Muscle of arm (tissue), 1 donor: ENCODE measurements at regions not wholly inside any gene's neighbourhood (a gene's known extent, or its start where the extent isn't known, plus 50 kb on each side); places are given as distances from the start of the nearest gene placed in this dataset.

Source experiments
- DNase-seq: peaks from one replicate; pipeline ENCODE4 v3.0.0-alpha.2; 2013

DNA sequence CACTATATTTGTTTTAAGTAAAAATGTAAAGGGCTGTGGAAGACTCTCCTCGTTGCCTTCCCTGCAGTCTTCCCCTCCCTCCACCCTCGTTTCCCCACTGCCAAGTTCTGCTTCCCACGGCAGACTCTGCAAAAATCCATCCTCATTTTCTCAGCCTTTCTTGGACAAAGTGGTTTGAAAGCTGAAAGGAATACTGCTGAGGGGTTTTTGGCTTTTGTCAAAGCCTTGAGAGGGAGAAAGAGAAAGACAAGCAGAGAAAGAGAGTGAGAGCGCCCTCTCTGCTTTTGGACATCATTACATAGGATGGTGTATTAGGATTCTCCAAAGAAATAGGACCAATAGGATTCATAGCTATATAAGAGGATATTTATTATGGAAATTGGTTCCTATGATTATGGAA is 455.9 kb upstream of the SOX11 start:
- peak; percentile 48 for DNase-seq

DNA sequence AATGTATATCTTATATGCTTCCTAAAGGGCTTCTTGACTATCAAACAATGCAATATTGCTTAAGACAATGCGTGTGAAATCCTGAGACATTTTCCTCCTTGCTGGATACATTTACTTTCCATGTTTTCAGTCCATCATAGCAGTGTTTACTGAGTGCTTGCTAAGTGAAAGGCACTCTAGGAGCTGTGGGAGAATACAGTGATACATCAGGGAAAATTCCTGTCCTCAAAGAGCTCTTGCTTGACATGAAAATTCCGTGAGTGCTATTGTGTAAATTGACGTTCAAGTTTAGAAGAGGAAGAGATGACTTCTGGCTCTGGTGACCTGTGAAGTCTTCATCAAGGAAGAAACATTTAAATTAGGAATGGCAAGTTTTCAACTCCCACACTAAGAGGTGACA is 449.4 kb upstream of the SOX11 start:
- DNase-seq, result no peak

DNA sequence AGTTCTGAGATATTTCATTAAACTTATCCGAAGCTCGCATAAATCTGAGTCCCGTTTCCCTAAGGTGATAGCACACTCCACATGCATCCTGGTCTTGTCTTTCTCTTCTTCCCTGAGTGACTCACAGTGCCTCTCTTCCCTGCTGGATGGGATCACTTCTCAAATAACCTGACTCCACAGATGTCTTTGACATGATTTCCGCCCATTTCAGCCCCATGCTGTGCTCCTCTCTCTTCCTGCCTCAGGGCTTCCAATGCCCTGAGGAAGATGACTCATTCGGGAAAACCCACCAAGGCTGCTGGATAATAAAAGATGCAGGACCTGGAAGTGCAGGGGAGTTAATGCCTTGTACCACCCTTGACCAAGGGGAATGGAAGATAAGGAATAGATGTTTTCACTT is 441.7 kb upstream of the SOX11 start:
- DNase-seq, result no peak

DNA sequence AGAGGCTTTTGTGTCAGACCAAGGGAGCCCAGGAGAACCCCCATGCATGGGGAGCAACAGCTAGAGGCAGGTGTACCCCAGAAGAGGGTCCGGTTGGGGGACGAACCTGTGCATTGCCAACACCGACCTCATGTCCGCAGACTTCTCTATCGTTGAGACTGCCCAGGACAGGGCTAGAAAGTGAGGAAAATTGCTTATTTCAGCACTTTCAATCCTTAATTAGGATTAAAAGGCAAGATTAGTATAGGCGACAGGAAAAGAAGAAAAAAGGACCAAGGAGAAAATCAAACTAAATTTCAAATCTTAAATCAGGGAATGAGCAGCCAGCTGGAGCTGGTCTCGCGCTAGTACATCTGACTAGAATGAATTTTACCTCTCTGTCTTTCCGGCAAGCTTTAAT is 438.9 kb upstream of the SOX11 start:
- no peak for DNase-seq

DNA sequence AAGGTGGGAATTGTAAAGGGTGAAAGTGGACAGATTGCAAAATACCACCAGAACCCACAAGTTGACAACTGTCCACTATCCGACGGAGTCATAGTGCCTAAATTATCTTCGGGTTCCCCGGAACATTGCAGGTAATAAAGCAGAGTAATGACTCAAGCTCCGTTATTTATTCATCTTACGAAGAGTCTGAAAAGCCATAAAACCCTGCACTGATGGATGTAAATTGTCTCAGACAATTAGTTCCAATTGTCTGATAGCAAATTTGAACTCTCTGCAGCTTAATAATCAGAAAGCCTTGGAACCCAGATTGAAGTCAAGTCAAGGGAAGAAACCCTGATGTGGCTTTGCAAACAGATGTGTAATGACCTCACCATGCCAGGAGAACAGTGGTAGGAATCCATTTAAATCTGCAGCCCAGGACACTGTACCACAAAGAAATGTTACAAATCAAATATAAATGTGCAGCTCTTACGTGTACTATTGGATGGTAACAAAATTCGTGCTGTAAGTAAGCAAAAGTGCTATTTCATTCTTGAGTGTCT is 437.3 kb upstream of the SOX11 start:
- no peak for DNase-seq

DNA sequence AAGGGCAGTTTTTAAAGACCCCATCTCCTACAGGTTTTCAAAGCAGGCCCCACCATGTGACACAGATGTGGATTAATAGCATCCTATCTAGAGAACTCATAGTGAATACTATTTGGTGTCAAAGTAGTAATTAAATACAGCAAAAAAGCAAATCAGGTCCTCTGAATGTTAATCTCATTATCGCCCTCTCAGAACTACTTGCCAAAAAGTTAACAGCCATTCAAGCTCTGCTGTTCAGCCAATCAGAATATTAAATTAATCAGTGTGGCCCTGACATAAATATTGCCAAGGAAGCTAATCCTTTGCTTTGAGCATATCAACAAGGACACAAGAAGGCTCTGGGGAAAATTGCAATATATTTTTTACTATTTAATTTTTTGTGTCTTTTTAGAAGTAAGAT is 428.9 kb upstream of the SOX11 start:
- DNase-seq, result no peak

DNA sequence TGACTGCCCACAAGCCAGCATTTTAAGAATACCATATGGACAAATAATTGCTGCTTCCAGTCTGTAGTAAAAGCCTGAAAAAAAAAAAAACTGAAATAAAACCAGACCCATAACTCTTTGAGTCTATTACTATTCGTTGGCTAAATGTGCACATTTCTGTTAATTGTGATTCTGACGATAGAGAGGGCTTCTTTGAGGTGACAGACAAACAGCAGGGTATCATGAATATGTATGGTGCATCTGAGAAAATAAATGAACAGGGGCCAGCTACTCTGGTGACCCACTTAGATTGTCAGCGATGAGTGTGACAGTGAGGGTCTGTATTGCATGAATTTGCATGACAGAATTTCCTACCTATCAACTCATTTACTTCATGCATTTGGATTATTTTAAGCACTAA is 427.8 kb upstream of the SOX11 start:
- no peak for DNase-seq

DNA sequence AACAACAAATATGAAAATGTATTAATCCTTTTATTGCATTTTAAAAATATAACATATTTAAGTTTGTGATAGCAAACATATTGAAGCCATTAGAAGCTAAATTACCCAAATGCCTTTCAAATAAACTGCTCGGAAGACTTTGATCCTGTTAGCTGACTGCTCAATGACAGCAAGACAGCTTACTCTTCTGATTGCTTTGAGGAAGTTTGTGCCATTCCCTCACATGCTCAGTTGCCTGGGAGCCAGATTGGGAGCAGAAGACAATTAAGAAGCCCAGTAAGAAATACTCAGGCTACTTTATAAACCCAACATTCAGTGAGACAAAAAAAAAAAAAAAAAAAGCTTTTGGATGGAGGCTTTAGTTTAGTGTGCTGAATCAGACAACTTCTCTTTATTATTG is 407.1 kb upstream of the SOX11 start:
- DNase-seq, result no peak

DNA sequence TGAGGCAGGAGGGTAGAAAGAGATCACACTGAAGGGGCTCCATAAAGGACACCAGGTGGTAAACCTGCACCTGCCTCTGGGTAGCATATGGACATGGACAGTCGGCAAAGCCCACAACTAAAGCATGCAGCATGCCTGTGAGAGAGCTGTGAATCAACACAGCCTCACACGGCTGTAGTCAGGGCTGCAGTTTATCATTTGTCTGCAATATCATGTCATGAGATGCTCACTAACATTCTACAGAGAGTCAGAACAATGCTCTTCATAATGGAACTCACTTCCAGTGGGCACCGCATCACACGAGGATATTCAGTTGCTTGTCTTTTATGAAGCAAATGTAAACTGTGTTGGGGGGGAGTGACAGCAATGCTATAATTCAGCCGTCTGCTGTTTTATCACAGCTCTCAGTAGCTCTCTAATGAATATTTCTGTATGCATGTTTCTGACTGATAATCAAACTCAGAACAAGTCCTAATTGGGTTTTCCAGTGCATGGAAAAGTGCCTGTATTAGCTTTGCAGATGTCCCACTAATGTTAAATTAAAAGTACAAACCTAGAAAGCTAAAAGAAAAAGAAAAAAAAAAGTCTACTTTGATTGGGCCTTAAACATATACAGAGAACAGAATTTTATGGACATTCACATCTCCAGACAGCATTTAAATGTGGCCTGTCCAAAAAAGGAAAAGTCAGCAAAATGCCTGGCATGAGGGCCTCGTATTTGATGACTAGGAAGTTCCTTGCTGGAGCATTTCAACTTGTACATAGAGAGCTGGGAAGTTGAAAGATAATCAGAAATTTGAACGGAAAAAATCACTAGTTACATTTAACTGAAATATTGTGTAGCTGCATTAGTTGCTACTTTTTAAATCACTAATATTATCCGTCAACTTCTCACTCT is 406.1 kb upstream of the SOX11 start:
- DNase-seq, result no peak

DNA sequence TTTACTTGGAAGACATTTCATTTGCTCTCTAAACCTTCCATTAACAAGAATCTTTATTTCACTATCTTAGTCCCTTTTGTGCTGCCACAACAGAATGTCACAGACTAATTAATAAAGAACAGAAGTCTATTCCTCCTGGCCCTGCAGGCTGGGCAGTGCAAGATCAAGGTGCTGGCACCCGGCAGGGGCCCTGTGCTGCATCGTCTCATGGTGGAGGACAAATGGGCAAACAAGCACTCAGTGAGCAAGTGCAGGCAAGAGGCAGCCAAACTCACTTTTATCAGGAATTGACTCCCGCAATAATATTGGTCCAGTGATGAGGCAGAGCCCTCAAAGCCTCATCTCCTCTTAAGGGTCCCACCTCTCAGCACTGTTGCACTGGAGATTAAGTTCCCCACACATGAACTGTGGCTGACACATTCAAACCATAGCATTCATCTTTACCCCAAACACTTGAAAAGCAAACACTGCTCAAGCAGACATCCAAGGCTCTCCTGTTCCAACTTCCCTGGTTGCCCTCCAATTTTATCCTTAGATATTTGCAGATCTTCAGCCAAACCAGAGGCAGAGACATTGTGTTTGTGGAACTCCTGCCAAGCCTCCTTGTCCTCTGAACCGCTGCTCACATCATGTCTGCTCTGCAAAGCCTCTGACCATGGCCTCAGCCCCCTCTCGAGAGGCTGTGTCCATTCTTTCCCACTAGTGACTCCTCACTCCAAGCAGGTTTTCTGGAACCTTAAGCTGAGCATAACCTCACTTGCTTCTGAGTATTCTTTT is 404.4 kb upstream of the SOX11 start:
- peak; percentile 8 for DNase-seq

DNA sequence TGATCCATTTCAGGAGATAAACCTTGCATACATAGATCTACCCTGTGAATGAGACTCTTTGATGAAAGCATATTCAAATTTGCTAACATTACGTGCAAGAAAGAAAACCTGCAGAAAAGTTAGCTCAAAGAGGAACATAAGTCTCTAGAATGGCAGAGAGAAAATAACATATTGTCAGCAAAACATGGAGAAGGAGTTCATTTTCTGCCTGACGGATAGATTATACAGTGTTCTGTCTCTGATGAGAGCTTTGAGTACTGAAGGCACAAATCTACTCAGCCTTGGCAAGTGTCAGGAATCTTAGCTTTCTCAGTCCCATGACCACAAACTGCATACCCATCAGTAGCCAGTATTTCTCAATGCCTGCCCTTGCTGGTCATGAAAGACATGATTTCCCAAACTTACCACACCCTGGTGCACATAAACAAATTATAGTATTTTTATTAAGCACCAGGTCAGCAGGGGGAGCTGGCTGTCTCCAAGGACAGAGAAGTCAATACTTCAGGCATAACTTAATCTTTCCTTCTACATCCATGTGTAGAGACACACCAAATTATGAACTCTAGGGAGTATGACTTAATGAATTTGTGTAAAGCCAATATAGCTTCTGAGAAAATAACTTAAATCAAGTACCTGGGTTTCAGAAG is 401.2 kb upstream of the SOX11 start:
- DNase-seq, result no peak

DNA sequence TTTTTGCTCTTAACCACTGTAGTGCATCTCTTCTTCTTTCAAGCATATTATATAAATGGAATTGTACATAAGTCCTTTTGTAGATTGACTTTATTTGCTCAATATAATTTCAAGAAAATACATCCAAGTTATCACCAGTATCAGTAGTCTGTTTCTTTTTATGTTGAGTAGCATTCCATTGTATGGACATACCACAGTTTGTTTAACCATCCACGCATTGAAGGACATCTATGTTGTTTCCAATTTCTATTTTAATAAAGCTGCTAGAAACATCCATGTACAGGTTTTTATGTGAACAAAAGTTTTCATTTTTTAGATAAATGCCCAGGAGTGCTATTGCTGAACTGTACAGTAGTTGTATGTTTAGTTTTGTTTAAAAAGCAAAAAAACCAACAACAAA is 387.5 kb upstream of the SOX11 start:
- DNase-seq, result no peak

DNA sequence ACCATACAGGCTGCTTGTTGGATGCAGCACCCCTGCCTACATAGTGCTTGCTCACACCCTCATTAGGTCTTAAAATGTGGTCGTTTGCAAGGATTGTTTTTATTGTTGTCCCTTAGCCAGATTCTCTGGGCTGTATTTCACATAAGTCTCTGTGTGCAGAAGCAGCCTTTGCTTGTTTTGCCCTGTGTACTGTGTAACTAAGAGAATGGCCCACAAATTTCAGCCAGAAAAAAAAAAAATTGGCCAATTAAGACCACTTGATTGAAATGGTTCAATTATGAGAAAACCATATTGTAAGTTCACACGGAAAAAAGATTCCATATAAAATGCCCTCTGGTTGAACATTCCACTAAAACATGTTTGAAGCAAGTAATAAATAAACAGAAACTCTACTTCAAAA is 377.1 kb upstream of the SOX11 start:
- no peak for DNase-seq

DNA sequence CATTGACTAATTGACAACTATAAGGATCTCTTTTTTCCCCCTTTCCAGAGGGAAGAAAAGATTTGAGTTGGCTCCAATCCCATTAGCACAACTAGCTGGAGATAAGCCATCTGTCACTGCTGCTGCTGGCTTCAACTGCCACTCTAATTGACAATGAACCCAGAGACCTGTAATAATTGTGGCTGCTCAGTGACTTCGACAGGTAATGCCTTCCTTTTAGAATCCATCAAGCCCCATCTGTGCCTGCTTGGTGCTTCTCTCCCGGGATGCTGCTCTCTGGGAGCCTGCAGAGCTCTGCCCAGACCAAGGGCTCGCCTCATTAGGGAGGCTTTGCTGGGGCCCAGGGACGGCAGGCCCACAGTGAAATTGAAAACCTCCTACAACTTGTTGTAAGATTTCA is 376.7 kb upstream of the SOX11 start:
- DNase-seq, result no peak

DNA sequence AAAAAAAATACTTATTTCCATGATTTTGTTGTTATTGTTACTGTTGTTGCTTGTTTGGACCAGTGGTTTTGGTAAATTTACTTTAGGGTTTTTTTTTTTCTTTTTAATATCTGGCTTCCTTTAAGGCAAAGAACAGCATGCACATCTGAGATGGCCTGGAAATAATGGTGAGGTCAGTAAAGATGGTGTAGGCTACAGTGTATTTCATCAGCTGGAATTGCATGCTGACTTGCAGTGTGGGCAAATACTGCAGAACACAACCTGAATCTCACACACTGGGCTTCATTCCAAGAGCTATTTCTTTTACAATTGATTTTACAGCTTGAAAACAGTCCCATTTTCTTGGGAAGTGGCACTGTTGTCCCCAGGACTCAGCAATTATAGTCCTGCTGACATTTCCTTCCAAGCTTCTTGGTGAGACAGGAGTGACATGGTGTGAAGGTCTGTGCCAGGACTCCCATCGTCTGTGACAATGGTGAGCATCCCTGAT is 376.1 kb upstream of the SOX11 start:
- DNase-seq, result no peak

DNA sequence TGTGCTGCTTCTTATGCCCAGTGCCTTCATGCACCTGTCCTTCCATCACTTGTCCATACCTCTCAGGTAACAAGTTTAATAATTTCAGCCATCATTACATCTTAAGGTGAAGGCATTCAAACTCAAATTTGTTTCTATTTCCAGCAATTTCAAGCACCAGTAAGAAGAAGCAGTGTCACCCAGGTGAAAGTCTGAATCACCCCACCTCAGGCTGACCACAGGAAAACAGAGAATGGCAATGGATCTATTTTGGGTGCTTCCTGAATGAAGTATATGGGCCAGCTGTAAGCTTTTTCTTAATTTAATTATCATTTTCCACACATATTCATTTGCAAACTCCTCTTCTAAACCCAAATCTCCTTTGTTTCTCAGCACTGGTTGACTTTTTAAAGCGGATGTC is 372.7 kb upstream of the SOX11 start:
- DNase-seq, result no peak

DNA sequence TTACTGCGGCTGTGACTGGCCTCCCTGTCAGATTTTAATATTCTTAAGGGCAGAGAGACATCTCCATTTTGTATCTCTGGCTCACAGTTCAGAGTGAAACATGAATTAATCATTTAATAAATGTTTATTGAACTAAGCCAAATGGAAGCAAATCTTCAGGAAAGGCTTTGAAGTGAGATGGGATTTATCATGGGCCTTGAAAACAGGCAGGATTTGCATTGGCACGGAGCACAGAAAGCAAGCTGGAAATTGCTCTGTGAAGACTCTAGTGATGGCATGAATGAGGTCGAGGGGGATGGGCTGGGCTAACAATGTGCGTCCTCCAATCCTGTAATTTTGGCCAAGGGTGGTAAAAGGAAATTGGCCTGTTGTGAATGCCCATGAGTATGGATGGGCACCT is 369.8 kb upstream of the SOX11 start:
- DNase-seq, result no peak

DNA sequence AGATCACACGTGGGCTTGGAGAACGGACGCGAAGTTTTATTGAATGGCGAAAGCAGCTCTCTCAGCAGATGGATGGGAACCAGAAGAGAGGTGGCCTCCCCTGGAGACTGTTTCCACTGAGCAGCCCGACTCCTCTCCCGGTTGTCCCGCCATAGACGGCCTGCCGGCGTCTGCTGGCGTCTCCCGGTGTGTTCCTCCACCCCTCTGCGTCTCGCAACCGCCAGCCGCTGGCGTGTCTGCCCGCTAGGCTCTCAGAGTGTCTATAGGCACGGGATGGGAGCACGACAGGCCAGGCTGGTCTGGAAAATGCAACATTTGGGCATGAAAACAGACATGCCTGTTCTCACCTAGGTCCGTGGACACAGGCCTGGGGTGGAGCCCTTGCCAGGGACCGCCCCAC is 366.7 kb upstream of the SOX11 start:
- DNase-seq, result no peak

DNA sequence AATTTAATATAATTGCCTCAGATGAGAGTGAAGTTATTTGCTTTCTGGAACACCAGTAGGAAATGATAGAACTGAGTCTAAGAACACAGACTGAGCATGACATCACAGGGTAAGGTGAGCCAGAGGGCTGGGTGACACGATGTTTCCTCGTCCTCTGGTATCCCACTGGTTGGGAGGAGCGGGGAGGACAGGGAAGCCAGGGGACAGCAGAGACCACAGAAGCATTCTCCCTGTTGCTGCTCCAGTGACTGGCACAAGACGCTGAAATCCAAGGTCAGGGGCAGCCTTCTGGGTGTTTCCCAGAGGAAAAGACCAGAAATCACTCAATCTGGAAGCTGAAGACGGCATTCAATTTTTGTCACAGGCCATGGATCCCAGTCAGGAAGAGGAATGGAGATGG is 363.4 kb upstream of the SOX11 start:
- DNase-seq, result no peak

DNA sequence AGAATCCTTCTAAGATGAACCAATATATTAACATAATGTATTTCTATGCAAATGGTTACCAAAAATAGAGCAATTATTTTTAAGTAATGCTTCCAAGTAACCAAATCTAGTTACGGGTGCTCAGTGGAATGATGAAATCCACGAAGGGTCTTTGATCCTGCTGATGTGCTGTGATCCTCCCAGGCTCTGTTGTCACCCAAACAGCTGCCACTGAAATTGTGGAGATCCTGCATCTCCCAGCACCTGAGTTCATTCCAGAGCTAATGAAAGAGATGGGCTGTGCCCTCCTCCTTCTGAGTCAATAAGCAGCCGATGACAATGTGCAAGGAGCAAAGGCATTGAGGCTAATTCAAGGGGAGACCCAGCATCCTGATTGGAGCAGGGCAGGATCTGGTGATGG is 362.4 kb upstream of the SOX11 start:
- no peak for DNase-seq

DNA sequence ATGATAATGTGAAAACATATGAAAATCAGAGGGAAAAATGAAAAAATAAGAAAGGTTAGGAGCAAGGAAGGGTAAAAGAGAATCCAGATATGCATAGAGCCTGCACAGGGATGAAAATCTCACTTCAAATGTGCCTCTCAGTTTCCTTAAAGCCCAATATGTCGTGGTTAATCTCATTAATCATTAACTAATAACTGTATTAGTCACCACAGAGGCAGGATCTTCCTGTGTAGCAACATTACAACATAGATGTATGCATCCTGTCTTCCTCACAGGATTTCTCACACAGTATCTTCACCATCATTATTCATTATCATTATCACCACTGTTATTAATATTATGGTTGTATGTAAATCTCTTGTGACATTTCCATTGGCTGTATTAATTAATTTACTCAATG is 361.2 kb upstream of the SOX11 start:
- no peak for DNase-seq

DNA sequence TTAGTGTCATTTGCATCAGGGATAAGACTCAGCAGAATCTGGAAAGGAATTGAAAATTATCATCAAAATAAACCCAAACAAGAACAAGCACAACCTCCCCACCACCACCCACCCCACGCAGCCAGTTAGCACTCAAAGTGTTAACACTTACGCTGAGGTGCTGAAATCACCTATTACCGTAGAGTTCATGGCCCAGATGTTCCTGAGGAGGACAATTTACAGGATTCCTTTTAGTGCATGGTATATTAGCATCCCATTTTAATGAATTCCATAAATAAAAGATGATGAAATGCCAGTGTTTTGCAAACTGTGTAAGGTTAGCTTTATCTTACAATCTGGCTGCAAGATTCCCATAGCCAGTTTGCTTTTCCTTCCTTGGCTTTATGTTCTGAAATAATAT is 359.3 kb upstream of the SOX11 start:
- no peak for DNase-seq

DNA sequence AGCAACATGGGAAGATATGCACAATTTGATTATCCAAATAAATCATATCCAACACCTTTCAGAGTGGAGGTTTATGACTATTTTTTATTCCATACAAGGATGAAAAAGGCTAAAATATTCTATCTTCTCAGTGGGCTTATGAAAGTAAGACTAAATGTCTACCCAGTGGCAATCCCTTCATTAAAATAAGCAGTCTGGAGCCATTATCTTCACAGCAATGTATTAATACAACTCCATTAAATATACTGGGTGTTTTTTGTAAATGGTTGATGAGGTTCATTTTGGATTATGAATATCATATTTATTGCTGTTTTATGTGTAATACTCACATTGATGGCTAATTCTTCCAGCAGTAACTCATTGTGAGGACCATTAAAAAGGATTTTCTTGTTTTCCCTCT is 352.7 kb upstream of the SOX11 start:
- no peak for DNase-seq
